HepG2 (cell line): ENCODE measurements at regions not wholly inside any gene's neighbourhood (a gene's known extent, or its start where the extent isn't known, plus 50 kb on each side); places are given as distances from the start of the nearest gene placed in this dataset.
A peak's percentile ranks its signal among the peaks of the same experiment; 100 is the strongest.

ENCODE experiments used
- ATAC-seq: fragments of 200-7000 bp; cut with Tn5 transposase; 3 replicates; pipeline ENCODE4 v1.9.1; 2020; ENCODE audit warnings: mild to moderate bottlenecking, moderate library complexity
- BruUV-seq: library from RNA; stranded (reverse); fragments of 400-500 nt; replicated peaks from 2 replicates; lab custom pipeline; 2021; lab: Mats Ljungman, UMichigan
- CTCF ChIA-PET: fragments of 300-600 bp; formaldehyde crosslinking; extraction: SDS; loops from one replicate; lab custom pipeline; 2021; ENCODE audit warnings: low total read pairs, inconsistent platforms, low intra/inter-chr PET ratio; lab: Yijun Ruan, JAX
- POLR2A ChIA-PET: fragments of 350-600 bp; sonication (Branson Sonifier 250); formaldehyde crosslinking; loops from one replicate; lab custom pipeline; 2020; ENCODE audit warnings: antibody characterized with exemption, inconsistent platforms; lab: Yijun Ruan, JAX
- DNase-seq: peaks from one replicate; pipeline ENCODE4 v3.0.0-alpha.2; 2015; ENCODE audit warnings: low spot score
- FAIRE-seq: peaks from 3 replicates; lab custom pipeline; 2011; peaks lifted over from hg19 to GRCh38; lab: Jason Lieb, UNC
- H2AFZ ChIP-seq: one replicate; pipeline ENCODE4 v1.6.1; 2011; ENCODE audit warnings: low read length, inconsistent platforms
- H3K27ac ChIP-seq: fragments of 300-600 bp; 3 replicates; pipeline ENCODE4 v1.8.0; 2011; ENCODE audit warnings: mixed run types, mild to moderate bottlenecking, mixed read lengths, low read length, inconsistent platforms; ENCODE audit not compliant: insufficient read depth; ENCODE audit errors: extremely low read length
- H3K27me3 ChIP-seq, 2 experiments: fragments of 200-600 bp in 1 of 2; 2 replicates in 1 of 2; 3 replicates in 1 of 2; pipeline versions ENCODE4 v1.6.0 to v1.8.0; 2011; ENCODE audit warnings: low read length in 2 of 2, mild to moderate bottlenecking in 2 of 2, moderate library complexity in 2 of 2, inconsistent platforms in 1 of 2; ENCODE audit not compliant: insufficient read depth in 2 of 2, control insufficient read depth in 1 of 2
- H3K36me3 ChIP-seq, 2 experiments: fragments of 200-600 bp in 1 of 2; replicated peaks in 1 of 2; 2 replicates in 1 of 2; 3 replicates in 1 of 2; pipeline versions ENCODE4 v1.5.1 to v1.8.0; 2011; ENCODE audit warnings: low read length in 2 of 2, inconsistent platforms in 1 of 2; ENCODE audit not compliant: insufficient read depth in 2 of 2, control insufficient read depth in 1 of 2
- H3K4me1 ChIP-seq: 2 replicates; pipeline ENCODE4 v1.5.1; 2012; ENCODE audit warnings: low read length, inconsistent platforms; ENCODE audit not compliant: insufficient read depth
- H3K4me2 ChIP-seq: 2 replicates; pipeline ENCODE4 v1.6.0; 2011; ENCODE audit warnings: low read depth, low read length, inconsistent platforms
- H3K4me3 ChIP-seq, 3 experiments: fragments of 200-600 bp in 1 of 3; sonication (generic), shearing (Covaris generic) in 1 of 3; replicated peaks in 1 of 3; 2 replicates each; pipeline ENCODE4 v1.5.1; 2011 to 2016; ENCODE audit warnings: low read length in 3 of 3, inconsistent platforms in 2 of 3, low read depth in 2 of 3, mild to moderate bottlenecking in 2 of 3, control low read depth in 1 of 3, mixed read lengths in 1 of 3; ENCODE audit not compliant: insufficient read depth in 1 of 3
- H3K79me2 ChIP-seq: one replicate; pipeline ENCODE4 v1.6.1; 2011; ENCODE audit warnings: low read length, inconsistent platforms; ENCODE audit not compliant: insufficient read depth
- H3K9ac ChIP-seq: 2 replicates; pipeline ENCODE4 v1.6.0; 2011; ENCODE audit warnings: mild to moderate bottlenecking, low read depth, low read length, inconsistent platforms; ENCODE audit not compliant: insufficient read depth
- H3K9me3 ChIP-seq: 2 replicates; pipeline ENCODE4 v1.5.1; 2012; ENCODE audit warnings: mild to moderate bottlenecking, low read length
- H4K20me1 ChIP-seq: 2 replicates; pipeline ENCODE4 v1.6.0; 2011; ENCODE audit warnings: inconsistent platforms, mild to moderate bottlenecking, low read length, moderate library complexity; ENCODE audit not compliant: insufficient read depth
- AGO2 ChIP-seq: fragments of 200-400 bp; formaldehyde crosslinking; optimal IDR thresholded peaks from 2 replicates; pipeline ENCODE3; 2017; ENCODE audit warnings: mild to moderate bottlenecking, low read depth, low read length, moderate library complexity
- CHCHD3 ChIP-seq: sonication (generic); formaldehyde crosslinking; IDR thresholded peaks from 2 replicates; pipeline ENCODE4 v1.8.0; 2022; ENCODE audit warnings: mild to moderate bottlenecking, missing genetic modification reagents, moderate library complexity
- HNRNPH1 ChIP-seq: fragments of 200-400 bp; formaldehyde crosslinking; optimal IDR thresholded peaks from 2 replicates; pipeline ENCODE3; 2017; ENCODE audit warnings: mild to moderate bottlenecking, low read depth, low read length
- RBFOX2 ChIP-seq: fragments of 200-400 bp; formaldehyde crosslinking; IDR thresholded peaks from 2 replicates; pipeline ENCODE4 v1.6.1; 2017; ENCODE audit warnings: low read depth, mild to moderate bottlenecking, low read length
- SALL2 ChIP-seq: sonication (generic); formaldehyde crosslinking; IDR thresholded peaks from 2 replicates; pipeline ENCODE4 v1.8.1; 2023; ENCODE audit warnings: mild to moderate bottlenecking, missing genetic modification reagents, inconsistent platforms
- TFAP4 ChIP-seq: sonication (generic); IDR thresholded peaks from 2 replicates; pipeline ENCODE4 v1.6.1; 2016; ENCODE audit warnings: low read depth, borderline replicate concordance
- ZNF720 ChIP-seq: sonication (generic); formaldehyde crosslinking; IDR thresholded peaks from 2 replicates; pipeline ENCODE4 v1.4.0; 2020; ENCODE audit warnings: missing genetic modification reagents
- WGBS: methylation state at CpG from one replicate; pipeline ENCODE4 v1.1.6; 2017; ENCODE audit warnings: low lambda C conversion rate; 5-methylcytosine and 5-hydroxymethylcytosine counted together
- in situ Hi-C: cut with HindIII; loops from 2 replicates; pipeline ENCODE4 v1.10.0; 2017; ENCODE audit warnings: low pct_unique_long_range_greater_than_20kb; ENCODE audit not compliant: extremely low pct_ligation_motif_present
- intact Hi-C: fragments of 100-400 bp; cut with micrococcal nuclease; formaldehyde crosslinking; loops from one replicate; pipeline ENCODE4 v1.10.0; 2022; ENCODE audit not compliant: unreplicated experiment

- WGBS, result 93% methylated on average over 2 of the region's 2 CpGs
- in situ Hi-C loops, result no loop called here
- CTCF ChIA-PET, result no interaction called here
Observed at GRCh38 chr5:38151878-38152277, 106.5 kb upstream of the EGFLAM start.

GRCh38 chr5:38149815-38150195 lies 108.6 kb upstream of the EGFLAM start:
- no peak for DNase-seq
- no peak for FAIRE-seq
- in situ Hi-C loops, result no loop called here

More at GRCh38 chr5:38151878-38152277, 106.5 kb upstream of the EGFLAM start:
- Histone ChIP-seq H2AFZ (no peak overlapping the region), H3K4me3 (no peak overlapping the region), H3K79me2 (no peaks in the 10 kb centered on the region), H3K4me2 (no peak overlapping the region), H3K27me3 (no peaks in the 10 kb centered on the region), H3K4me1 (peaks cover 84% of the 10 kb centered on the region), H3K9me3 (no peaks in the 10 kb centered on the region), H3K27ac (no peak overlapping the region), H4K20me1 (no peaks in the 10 kb centered on the region), H3K9ac (no peak overlapping the region), H3K36me3 (no peaks in the 10 kb centered on the region; a peak in 1 of 5 replicates)
- BruUV-seq, result no TSS peak
- intact Hi-C loops, result no loop called here
- peak; percentile 32 for DNase-seq
- TF ChIP-seq ZNF720 (CRISPR knock-in tag), result no peak
- TF ChIP-seq TFAP4, result peak; percentile 53; the same call in 1 of the 2 replicates
- TF ChIP-seq HNRNPH1, result no peak
- no peak for FAIRE-seq
- ATAC-seq, result no peak
- POLR2A ChIA-PET, result no interaction called here

More at GRCh38 chr5:38149815-38150195, 108.6 kb upstream of the EGFLAM start:
- Histone ChIP-seq H3K27me3 (no peaks in the 10 kb centered on the region), H3K79me2 (no peaks in the 10 kb centered on the region), H4K20me1 (no peaks in the 10 kb centered on the region), H3K4me2 (peak overlapping the region; percentile 89), H3K9me3 (no peaks in the 10 kb centered on the region), H3K36me3 (no peaks in the 10 kb centered on the region; a peak in 1 of 5 replicates), H3K27ac (peak overlapping the region; percentile 96), H2AFZ (no peak overlapping the region), H3K9ac (peak overlapping the region; percentile 95), H3K4me3 (peak overlapping the region in 1 of 3 experiments; percentile 49; a peak in 1 of 6 replicates), H3K4me1 (peaks cover 72% of the 10 kb centered on the region)
- TF ChIP-seq RBFOX2, result peak; percentile 37; the same call in 1 of the 2 replicates
- peak; percentile 36 for TF ChIP-seq AGO2
- no peak for TF ChIP-seq SALL2 (CRISPR knock-in tag)
- no peak for TF ChIP-seq CHCHD3
- intact Hi-C loops, result loop anchor here (2.0 kb wide), 3 partner anchors 15 to 431 kb away; no protein-coding TSS in a partner anchor
- BruUV-seq, result no TSS peak
- POLR2A ChIA-PET, result interaction anchor here (2.0 kb wide), 1 partner anchor 89 kb away, joined by 8 read pairs; no protein-coding TSS in a partner anchor
- CTCF ChIA-PET, result no interaction called here
- no peak for ATAC-seq
